ENCODE measurements at regions not wholly inside any gene's neighbourhood (a gene's known extent, or its start where the extent isn't known, plus 50 kb on each side); places are given as distances from the start of the nearest gene placed in this dataset.

DNA sequence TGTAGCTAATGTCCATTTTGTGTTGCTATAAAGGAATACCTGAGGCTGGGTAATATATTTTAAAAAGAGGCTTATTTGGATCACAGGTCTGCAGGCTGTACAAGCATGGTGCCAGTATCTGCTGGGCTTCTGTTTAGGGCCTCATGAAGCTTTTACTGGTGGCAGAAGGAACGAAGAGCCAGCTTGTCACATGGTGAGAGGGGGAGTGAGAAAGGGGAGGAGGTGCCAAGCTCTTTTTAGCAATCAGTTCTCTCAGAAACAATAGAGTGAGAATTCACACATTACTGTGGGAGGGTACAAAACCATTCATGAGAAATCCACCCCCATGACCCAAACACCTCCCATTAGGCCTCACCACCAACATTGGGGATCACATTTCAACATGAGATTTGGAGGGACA, 340.9 kb downstream of the RASEF start:
- peaks cover 19% of the 10 kb centered on the region for H3K4me1 Mint-ChIP-seq
- DNase-seq (ENCODE audit: low spot score), result no peak
- H3K36me3 ChIP-seq, result no peaks in the 10 kb centered on the region
- H3K27me3 ChIP-seq, result no peaks in the 10 kb centered on the region
- H3K36me3 Mint-ChIP-seq, result no peaks in the 10 kb centered on the region
- H3K4me3 Mint-ChIP-seq, result no peak overlapping the region
- TF ChIP-seq CTCF (IDR thresholded peaks at IDR 0.05) (no peak), EZH2 (IDR thresholded peaks at IDR 0.05) (no peak), EZH2phosphoT487 (IDR thresholded peaks at IDR 0.05) (no peak)
- H2AFZ ChIP-seq (replicated peaks), result no peak overlapping the region
- H3K4me2 ChIP-seq, result no peak overlapping the region
- no peaks in the 10 kb centered on the region for H3K9me3 Mint-ChIP-seq
- no peak overlapping the region for H3K9ac ChIP-seq
- no peaks in the 10 kb centered on the region for H3K27me3 Mint-ChIP-seq (ENCODE audit: insufficient read depth, low read depth)
- no peak overlapping the region for H3K27ac Mint-ChIP-seq
- no peaks in the 10 kb centered on the region for H3F3A ChIP-seq (ENCODE audit: low read depth)
- no peaks in the 10 kb centered on the region for H3K9me3 ChIP-seq (ENCODE audit: low read depth)
- no peaks in the 10 kb centered on the region for H3K79me2 ChIP-seq (ENCODE audit: low read depth)
- H4K20me1 ChIP-seq (ENCODE audit: low read depth), result no peaks in the 10 kb centered on the region
- peaks cover 20% of the 10 kb centered on the region for H3K4me1 ChIP-seq
- H3K27ac ChIP-seq, result no peak overlapping the region
- no peak overlapping the region for H3K4me3 ChIP-seq

DNA sequence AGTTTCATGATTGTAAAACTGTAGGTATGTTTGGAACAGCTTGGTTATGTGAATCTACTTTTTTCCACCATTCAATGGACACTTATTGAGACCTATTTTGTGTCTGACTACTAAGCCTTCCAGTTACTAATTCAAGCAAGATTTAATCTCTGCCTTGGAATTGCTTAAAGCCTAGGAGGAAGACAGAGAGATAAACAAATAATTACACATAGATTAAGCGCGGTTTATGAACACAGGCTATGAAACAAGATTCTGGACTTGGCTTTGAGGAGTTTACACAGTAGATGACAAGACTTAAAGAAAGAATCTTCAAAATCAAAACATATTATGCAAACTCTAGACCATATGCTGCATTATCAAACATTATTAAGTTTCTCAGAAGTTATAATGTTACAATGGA, 340.4 kb downstream of the RASEF start:
- H3K4me3 ChIP-seq, result no peak overlapping the region
- no peaks in the 10 kb centered on the region for H3K9me3 ChIP-seq (ENCODE audit: low read depth)
- no peaks in the 10 kb centered on the region for H3F3A ChIP-seq (ENCODE audit: low read depth)
- no peaks in the 10 kb centered on the region for H3K9me3 Mint-ChIP-seq
- no peaks in the 10 kb centered on the region for H3K79me2 ChIP-seq (ENCODE audit: low read depth)
- H3K27ac ChIP-seq, result no peak overlapping the region
- H3K36me3 Mint-ChIP-seq, result no peaks in the 10 kb centered on the region
- H3K4me1 ChIP-seq, result peaks cover 15% of the 10 kb centered on the region
- peaks cover 19% of the 10 kb centered on the region for H3K4me1 Mint-ChIP-seq
- H3K27me3 ChIP-seq, result no peaks in the 10 kb centered on the region
- H3K4me3 Mint-ChIP-seq, result no peak overlapping the region
- H3K4me2 ChIP-seq, result no peak overlapping the region
- no peaks in the 10 kb centered on the region for H3K27me3 Mint-ChIP-seq (ENCODE audit: insufficient read depth, low read depth)
- no peaks in the 10 kb centered on the region for H3K36me3 ChIP-seq
- DNase-seq (ENCODE audit: low spot score), result no peak
- H3K27ac Mint-ChIP-seq, result no peak overlapping the region
- H2AFZ ChIP-seq (replicated peaks), result no peak overlapping the region
- no peaks in the 10 kb centered on the region for H4K20me1 ChIP-seq (ENCODE audit: low read depth)
- TF ChIP-seq EZH2phosphoT487 (IDR thresholded peaks at IDR 0.05) (no peak), CTCF (IDR thresholded peaks at IDR 0.05) (no peak), EZH2 (IDR thresholded peaks at IDR 0.05) (no peak)
- H3K9ac ChIP-seq, result no peak overlapping the region

GRCh38 chr9:82726424-82727276, 336.3 kb downstream of the RASEF start:
- TF ChIP-seq CTCF (IDR thresholded peaks at IDR 0.05) (no peak), EZH2 (IDR thresholded peaks at IDR 0.05) (no peak), EZH2phosphoT487 (IDR thresholded peaks at IDR 0.05) (no peak)
- Histone ChIP-seq H2AFZ (replicated peaks) (no peak overlapping the region), H3F3A (ENCODE audit: low read depth) (no peaks in the 10 kb centered on the region), H3K4me1 (peaks cover 2% of the 10 kb centered on the region), H3K9me3 (ENCODE audit: low read depth) (no peaks in the 10 kb centered on the region), H3K36me3 (no peaks in the 10 kb centered on the region), H3K4me2 (no peak overlapping the region), H3K27me3 (no peaks in the 10 kb centered on the region), H3K79me2 (ENCODE audit: low read depth) (no peaks in the 10 kb centered on the region), H4K20me1 (ENCODE audit: low read depth) (no peaks in the 10 kb centered on the region), H3K4me3 (no peak overlapping the region), H3K27ac (no peak overlapping the region), H3K9ac (no peak overlapping the region)
- H3K27me3 Mint-ChIP-seq (ENCODE audit: insufficient read depth, low read depth), result peaks cover 3% of the 10 kb centered on the region
- H3K4me3 Mint-ChIP-seq, result no peak overlapping the region
- DNase-seq (ENCODE audit: low spot score), result no peak
- peaks cover 7% of the 10 kb centered on the region for H3K4me1 Mint-ChIP-seq
- no peak overlapping the region for H3K27ac Mint-ChIP-seq
- H3K36me3 Mint-ChIP-seq, result no peaks in the 10 kb centered on the region
- H3K9me3 Mint-ChIP-seq, result no peaks in the 10 kb centered on the region
